K562 (cell line): ENCODE measurements at regions not wholly inside any gene's neighbourhood (a gene's known extent, or its start where the extent isn't known, plus 50 kb on each side); places are given as distances from the start of the nearest gene placed in this dataset.
"Not testable (repeated sequence)": the region's sequence is repeated elsewhere in the genome, so short reads cannot be mapped to it uniquely, and the experiment has no call there.

ENCODE experiments used
- ATAC-seq: fragments of 200-7000 bp; cut with Tn5 transposase; 3 replicates; pipeline ENCODE4 v1.9.1; 2020; ENCODE audit warnings: moderate library complexity
- BruUV-seq: library from RNA; stranded (reverse); fragments of 400-500 nt; replicated peaks from 2 replicates; lab custom pipeline; 2021; lab: Mats Ljungman, UMichigan
- CTCF ChIA-PET: fragments of 300-600 bp; formaldehyde crosslinking; extraction: SDS; loops from one replicate; lab custom pipeline; 2021; ENCODE audit warnings: low intra/inter-chr PET ratio; lab: Yijun Ruan, JAX
- POLR2A ChIA-PET: fragments of 300-600, 350-650 bp; sonication (Branson Sonifier 250); formaldehyde crosslinking; extraction: SDS; loops from one replicate; lab custom pipeline; 2021; ENCODE audit warnings: antibody characterized with exemption, inconsistent platforms; lab: Yijun Ruan, JAX
- DNase-seq, 4 experiments: peaks; one replicate each; pipeline versions ENCODE4 v3.0.0 to v3.0.0-alpha.2; 2011 to 2018; ENCODE audit warnings: low spot score in 3 of 4, mixed read lengths in 3 of 4; ENCODE audit errors: extremely low read depth in 1 of 4
- FAIRE-seq: peaks from 2 replicates; lab custom pipeline; 2011; peaks lifted over from hg19 to GRCh38; lab: Jason Lieb, UNC
- H2AFZ ChIP-seq: 2 replicates; pipeline ENCODE4 v1.6.0; 2011; ENCODE audit warnings: low read depth, low read length, control low read depth, inconsistent platforms
- H3K27ac ChIP-seq: fragments of 200-600 bp; 3 replicates; pipeline ENCODE4 v1.8.0; 2011; ENCODE audit warnings: low read depth, mild to moderate bottlenecking, control low read depth, inconsistent platforms, low read length, moderate library complexity, mixed read lengths; ENCODE audit errors: extremely low read depth
- H3K27me3 ChIP-seq, 2 experiments: fragments of 300-600 bp in 1 of 2; 2 replicates in 1 of 2; 3 replicates in 1 of 2; pipeline versions ENCODE4 v1.6.0 to v1.8.0; 2011; ENCODE audit warnings: inconsistent platforms in 2 of 2, low read length in 2 of 2, mild to moderate bottlenecking in 1 of 2, mixed read lengths in 1 of 2, moderate library complexity in 1 of 2; ENCODE audit not compliant: control insufficient read depth in 2 of 2, insufficient read depth in 2 of 2
- H3K36me3 ChIP-seq: fragments of 300-600 bp; 3 replicates; pipeline ENCODE4 v1.8.0; 2011; ENCODE audit warnings: mild to moderate bottlenecking, low read length, inconsistent platforms; ENCODE audit not compliant: control insufficient read depth, insufficient read depth
- H3K4me1 ChIP-seq, 2 experiments: fragments of 200-600 bp in 1 of 2; replicated peaks in 1 of 2; 2 replicates in 1 of 2; 3 replicates in 1 of 2; pipeline versions ENCODE4 v1.5.1 to v1.8.0; 2011; ENCODE audit warnings: inconsistent platforms in 2 of 2, low read length in 2 of 2, mild to moderate bottlenecking in 1 of 2, mixed read lengths in 1 of 2, moderate library complexity in 1 of 2; ENCODE audit not compliant: control insufficient read depth in 2 of 2, insufficient read depth in 2 of 2
- H3K4me2 ChIP-seq: 2 replicates; pipeline ENCODE4 v1.6.1; 2011; ENCODE audit warnings: low read length, control low read depth, inconsistent platforms, mixed read lengths; ENCODE audit not compliant: insufficient read depth
- H3K4me3 ChIP-seq: fragments of 200-600 bp; sonication (generic), shearing (Covaris generic); 2 replicates; pipeline ENCODE4 v1.5.1; 2016; ENCODE audit warnings: control low read depth, inconsistent platforms
- H3K79me2 ChIP-seq: fragments of 200-600 bp; 3 replicates; pipeline ENCODE4 v1.8.0; 2011; ENCODE audit warnings: low read length, inconsistent platforms; ENCODE audit not compliant: control insufficient read depth, insufficient read depth
- H3K9ac ChIP-seq, 2 experiments: 2 replicates each; pipeline versions ENCODE4 v1.6.0 to v1.6.1; 2011; ENCODE audit warnings: low read depth in 2 of 2, low read length in 2 of 2, control low read depth in 1 of 2, inconsistent platforms in 1 of 2, mild to moderate bottlenecking in 1 of 2, mixed read lengths in 1 of 2; ENCODE audit not compliant: insufficient read depth in 1 of 2
- H3K9me1 ChIP-seq: one replicate; pipeline ENCODE4 v1.6.0; 2011; ENCODE audit warnings: inconsistent platforms, mild to moderate bottlenecking, low read length, moderate library complexity; ENCODE audit not compliant: control insufficient read depth, insufficient read depth
- H3K9me3 ChIP-seq: replicated peaks from 2 replicates; pipeline ENCODE4 v1.5.1; 2011; ENCODE audit warnings: low read depth, low read length, inconsistent platforms; ENCODE audit not compliant: control insufficient read depth, insufficient read depth
- H4K20me1 ChIP-seq: replicated peaks from 2 replicates; pipeline ENCODE4 v1.6.1; 2011; ENCODE audit warnings: low read length, inconsistent platforms, mixed read lengths; ENCODE audit not compliant: control insufficient read depth, insufficient read depth
- WGBS: fragments of 100-300 bp; shearing (Covaris generic); methylation state at CpG from one replicate; pipeline ENCODE4 v1.1.6; 2016; ENCODE audit warnings: low coverage, mixed read lengths; ENCODE audit not compliant: insufficient coverage; ENCODE audit errors: missing lambda C conversion rate; 5-methylcytosine and 5-hydroxymethylcytosine counted together
- in situ Hi-C: fragments of 300-500 bp; cut with MboI; formaldehyde crosslinking; loops from 4 replicates; pipeline ENCODE4 v1.15.0; 2018; ENCODE audit warnings: inconsistent platforms, mixed read lengths
- intact Hi-C: fragments of 100-400 bp; cut with micrococcal nuclease; formaldehyde crosslinking; loops from 2 replicates; pipeline ENCODE4 v1.14.2; 2022

- H3K4me3 ChIP-seq, H3K36me3 ChIP-seq, FAIRE-seq, H3K9ac ChIP-seq, in situ Hi-C loops, BruUV-seq, H2AFZ ChIP-seq, CTCF ChIA-PET, H4K20me1 ChIP-seq, H3K4me1 ChIP-seq, H3K9me3 ChIP-seq, ATAC-seq, H3K27ac ChIP-seq, H3K27me3 ChIP-seq, H3K79me2 ChIP-seq, H3K9me1 ChIP-seq, intact Hi-C loops, DNase-seq, POLR2A ChIA-PET, H3K4me2 ChIP-seq: not testable (repeated sequence)
Observed at GRCh38 chrX:89567787-89568186, 353.9 kb upstream of the TGIF2LX start.

DNA sequence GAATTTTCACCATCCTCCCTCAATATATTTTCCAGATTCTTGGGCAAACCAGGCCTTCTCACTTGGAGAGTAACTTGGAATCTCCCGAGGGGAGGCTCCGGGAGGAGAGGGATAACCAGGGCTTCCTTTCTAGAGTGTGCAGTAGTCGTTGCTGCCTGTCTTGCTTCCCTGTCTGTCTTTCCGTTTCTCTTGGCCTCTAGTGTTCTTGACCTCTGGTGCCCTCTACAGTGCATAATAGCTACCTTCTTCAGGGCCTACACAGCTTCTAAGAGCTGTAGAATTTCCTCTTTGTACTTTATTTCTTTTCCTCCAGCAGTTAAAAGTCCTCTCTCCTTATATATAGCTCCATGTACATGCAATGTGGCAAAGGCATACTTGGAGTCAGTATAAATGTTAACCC, 339.8 kb upstream of the TGIF2LX start:
- H3K9ac ChIP-seq, intact Hi-C loops, H3K4me1 ChIP-seq, H3K4me3 ChIP-seq, DNase-seq, H4K20me1 ChIP-seq, BruUV-seq, ATAC-seq, H3K9me3 ChIP-seq, H3K79me2 ChIP-seq, H3K36me3 ChIP-seq, POLR2A ChIA-PET, H2AFZ ChIP-seq, H3K27me3 ChIP-seq, H3K4me2 ChIP-seq, H3K9me1 ChIP-seq, H3K27ac ChIP-seq, in situ Hi-C loops, CTCF ChIA-PET: not testable (repeated sequence)
- 20% methylated on average over 1 of the region's 4 CpGs for WGBS
- FAIRE-seq = peak; percentile 49

- intact Hi-C loops, H3K4me3 ChIP-seq, ATAC-seq, H3K4me2 ChIP-seq, H3K27me3 ChIP-seq, BruUV-seq, CTCF ChIA-PET, H3K9ac ChIP-seq, H3K79me2 ChIP-seq, FAIRE-seq, DNase-seq, H3K4me1 ChIP-seq, H4K20me1 ChIP-seq, H3K9me3 ChIP-seq, H2AFZ ChIP-seq, POLR2A ChIA-PET, H3K36me3 ChIP-seq, H3K9me1 ChIP-seq, H3K27ac ChIP-seq, in situ Hi-C loops: not testable (repeated sequence)
- WGBS = 0% methylated on average over 1 of the region's 2 CpGs
Observed at GRCh38 chrX:89631858-89632257, 289.9 kb upstream of the TGIF2LX start.

DNA sequence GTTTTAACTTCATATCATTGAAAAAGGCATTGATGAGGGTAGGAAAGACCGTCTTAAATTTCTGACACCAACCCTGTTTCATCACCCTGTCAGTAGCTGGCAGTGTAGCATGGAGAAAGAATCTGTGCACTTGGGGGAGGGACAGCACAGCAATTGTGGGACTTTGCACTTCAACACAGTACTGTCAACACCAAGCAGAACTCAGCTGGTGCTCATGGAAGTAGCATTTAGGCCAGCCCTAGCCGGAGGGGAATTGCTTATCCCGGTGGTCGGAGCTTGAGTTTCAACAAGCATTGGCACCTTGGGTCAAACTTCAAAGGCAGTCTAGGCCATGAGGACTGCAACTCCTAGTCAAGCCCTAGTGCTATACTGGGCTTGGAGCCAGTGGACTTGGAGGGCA, 285.8 kb upstream of the TGIF2LX start:
- H3K4me2 ChIP-seq, H3K9me3 ChIP-seq, H4K20me1 ChIP-seq, CTCF ChIA-PET, H3K4me1 ChIP-seq, BruUV-seq, intact Hi-C loops, H3K27ac ChIP-seq, H3K9ac ChIP-seq, H3K79me2 ChIP-seq, H2AFZ ChIP-seq, H3K9me1 ChIP-seq, H3K27me3 ChIP-seq, H3K4me3 ChIP-seq, POLR2A ChIA-PET, in situ Hi-C loops, FAIRE-seq, DNase-seq, H3K36me3 ChIP-seq, ATAC-seq: not testable (repeated sequence)
- 0% methylated on average over 3 of the region's 4 CpGs for WGBS
